Lower leg skin (tissue), 4 donors: ENCODE measurements at regions not wholly inside any gene's neighbourhood (a gene's known extent, or its start where the extent isn't known, plus 50 kb on each side); places are given as distances from the start of the nearest gene placed in this dataset.

Source experiments
- DNase-seq, 2 donors: peaks; one replicate each; pipeline ENCODE4 v3.0.0-alpha.2; 2019; ENCODE audit warnings: low spot score in 2 of 2
- H3K4me3 ChIP-seq: fragments of 200-600 bp; sonication (generic); 2 replicates; pipeline ENCODE4 v1.5.1; 2017; ENCODE audit warnings: mild to moderate bottlenecking, low read depth; ENCODE audit not compliant: poor library complexity, severe bottlenecking
- CTCF ChIP-seq, 3 donors: fragments of 450-650 bp; IDR thresholded peaks; one replicate each; pipeline ENCODE4 v1.5.1; 2016; ENCODE audit warnings: antibody characterized with exemption in 3 of 3, mild to moderate bottlenecking in 3 of 3, moderate library complexity in 2 of 3
- POLR2A ChIP-seq, 2 donors: fragments of 450-650 bp; IDR thresholded peaks; one replicate each; pipeline ENCODE4 v1.6.1; 2016 to 2017; ENCODE audit warnings: antibody characterized with exemption in 2 of 2, mild to moderate bottlenecking in 1 of 2, moderate library complexity in 1 of 2
- WGBS, 2 donors: methylation state at CpG; one replicate each; pipeline ENCODE4 v1.1.5; 2018; 5-methylcytosine and 5-hydroxymethylcytosine counted together
- intact Hi-C: fragments of 100-400 bp; cut with DNase I; formaldehyde crosslinking; loops from one replicate; pipeline ENCODE4 v1.15.0; 2023; ENCODE audit warnings: low total_unique reads

GRCh38 chr13:73146707-73147106 lies 87.9 kb downstream of the KLF5 start:
- intact Hi-C loops: no loop called here
- H3K4me3 ChIP-seq: no peak overlapping the region
- DNase-seq: no peak
- WGBS, 2 donors: 88 to 97% methylated on average over 2 of the region's 2 CpGs
- TF ChIP-seq CTCF (IDR thresholded peaks at IDR 0.05): no peak
- no peak for TF ChIP-seq POLR2A (IDR thresholded peaks at IDR 0.05)

GRCh38 chr13:73142071-73142470 lies 83.3 kb downstream of the KLF5 start:
- H3K4me3 ChIP-seq: no peak overlapping the region
- TF ChIP-seq CTCF (IDR thresholded peaks at IDR 0.05) (no peak), POLR2A (IDR thresholded peaks at IDR 0.05) (no peak)
- DNase-seq: no peak
- WGBS, 2 donors: 14 to 39% methylated on average over 5 of the region's 5 CpGs
- intact Hi-C loops: no loop called here

- no peak for DNase-seq
- TF ChIP-seq CTCF (IDR thresholded peaks at IDR 0.05): no peak
- TF ChIP-seq POLR2A (IDR thresholded peaks at IDR 0.05): no peak
- intact Hi-C loops: no loop called here
- WGBS, 2 donors: 38 to 52% methylated on average over 4 of the region's 4 CpGs
- H3K4me3 ChIP-seq: no peak overlapping the region
These were observed 82.5 kb downstream of the KLF5 start for GRCh38 chr13:73141292-73141771.

GRCh38 chr13:73140801-73141200 lies 82.0 kb downstream of the KLF5 start:
- DNase-seq: no peak
- WGBS, 2 donors: 49 to 52% methylated on average over 2 of the region's 2 CpGs
- no peak for TF ChIP-seq POLR2A (IDR thresholded peaks at IDR 0.05)
- TF ChIP-seq CTCF (IDR thresholded peaks at IDR 0.05): no peak
- H3K4me3 ChIP-seq: no peak overlapping the region
- intact Hi-C loops: no loop called here

- WGBS, 2 donors: 73% methylated on average over 11 of the region's 11 CpGs
- DNase-seq: no peak
- TF ChIP-seq POLR2A (IDR thresholded peaks at IDR 0.05) (no peak), CTCF (IDR thresholded peaks at IDR 0.05) (no peak)
- intact Hi-C loops: no loop called here
- no peak overlapping the region for H3K4me3 ChIP-seq
These were observed 80.1 kb downstream of the KLF5 start for GRCh38 chr13:73138638-73139491.

- TF ChIP-seq POLR2A (IDR thresholded peaks at IDR 0.05): no peak
- WGBS, 2 donors: 86 to 87% methylated on average over 5 of the region's 5 CpGs
- DNase-seq: no peak
- H3K4me3 ChIP-seq: no peak overlapping the region
- intact Hi-C loops: no loop called here
These were observed 79.5 kb downstream of the KLF5 start for GRCh38 chr13:73138276-73138637.
